ENCODE measurements at regions not wholly inside any gene's neighbourhood (a gene's known extent, or its start where the extent isn't known, plus 50 kb on each side); places are given as distances from the start of the nearest gene placed in this dataset.

- DNase-seq = no peak
Measured at GRCh38 chr4:110900213-110900769, 277.4 kb upstream of the PITX2 start.

GRCh38 chr4:110902500-110902899 is 279.6 kb upstream of the PITX2 start:
- DNase-seq = no peak

GRCh38 chr4:110904435-110905065 is 281.7 kb upstream of the PITX2 start:
- peak; percentile 78 for DNase-seq

GRCh38 chr4:110905367-110905766 is 282.5 kb upstream of the PITX2 start:
- DNase-seq = no peak

DNA sequence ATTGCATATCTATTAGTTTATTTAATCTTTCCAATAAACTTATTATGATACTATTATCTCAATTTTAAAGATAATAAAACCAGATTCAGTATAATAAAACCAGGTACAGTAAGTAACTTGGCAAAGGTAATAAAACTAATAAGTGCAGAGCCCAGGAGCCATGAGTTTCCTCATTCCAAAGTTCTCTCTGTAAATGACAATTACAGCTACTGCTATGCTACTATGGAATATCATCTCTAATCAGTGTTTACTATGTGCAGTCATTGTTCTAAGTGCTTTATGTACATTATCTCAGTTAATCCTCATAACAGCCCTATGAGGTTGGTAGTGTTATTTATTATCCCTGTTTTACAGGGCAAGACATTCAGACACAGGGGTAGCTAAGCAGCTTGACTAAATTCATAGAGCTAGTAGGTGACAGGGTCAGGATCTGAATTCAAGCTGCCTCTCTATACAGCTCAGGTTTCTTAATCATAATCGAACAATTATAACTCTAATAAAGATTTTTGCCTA is 285.0 kb upstream of the PITX2 start:
- no peak for DNase-seq

DNA sequence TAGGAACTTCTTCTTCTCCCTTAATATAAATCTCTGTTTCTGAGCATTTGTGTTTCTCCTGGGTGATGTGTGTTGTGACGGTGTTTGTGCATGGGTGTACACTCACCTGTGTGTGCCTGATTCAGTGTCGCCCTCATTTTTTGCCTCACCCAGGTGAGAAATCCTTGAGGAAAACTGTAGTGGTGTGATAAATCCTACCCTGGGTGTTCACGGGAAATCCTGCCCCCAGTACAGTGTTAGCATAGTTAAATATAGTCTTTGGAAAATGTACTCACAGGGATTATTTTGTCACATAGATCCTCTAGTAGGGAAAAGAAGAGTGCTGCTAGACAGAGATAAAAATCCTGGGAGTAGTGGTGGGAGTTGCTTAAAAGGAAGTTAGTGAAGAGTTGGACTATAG is 291.9 kb upstream of the PITX2 start:
- DNase-seq = no peak

- DNase-seq = no peak
Measured at GRCh38 chr4:110915301-110915700, 292.4 kb upstream of the PITX2 start.

- no peak for DNase-seq
Measured at GRCh38 chr4:110916505-110916904, 293.6 kb upstream of the PITX2 start.

DNA sequence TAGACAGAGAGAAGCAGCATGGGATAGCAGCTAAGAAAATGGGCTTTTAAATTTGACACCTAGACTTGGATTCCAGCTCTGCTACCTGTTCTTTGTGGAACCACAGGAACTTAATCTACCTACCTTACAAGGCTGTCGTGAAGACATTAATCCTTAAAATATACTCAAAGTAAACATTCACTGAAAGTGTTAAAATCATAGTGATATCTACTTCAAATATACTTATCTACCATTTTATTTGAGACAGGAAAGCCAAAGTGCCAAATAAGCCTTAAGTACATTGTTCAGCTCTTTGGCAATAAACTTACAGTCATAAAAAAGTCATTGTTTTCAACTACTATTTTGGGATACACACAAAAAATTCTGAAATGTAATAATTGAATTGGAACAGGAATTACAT is 295.0 kb upstream of the PITX2 start:
- DNase-seq = no peak

- DNase-seq = no peak
Measured at GRCh38 chr4:110920990-110921389, 298.1 kb upstream of the PITX2 start.

DNA sequence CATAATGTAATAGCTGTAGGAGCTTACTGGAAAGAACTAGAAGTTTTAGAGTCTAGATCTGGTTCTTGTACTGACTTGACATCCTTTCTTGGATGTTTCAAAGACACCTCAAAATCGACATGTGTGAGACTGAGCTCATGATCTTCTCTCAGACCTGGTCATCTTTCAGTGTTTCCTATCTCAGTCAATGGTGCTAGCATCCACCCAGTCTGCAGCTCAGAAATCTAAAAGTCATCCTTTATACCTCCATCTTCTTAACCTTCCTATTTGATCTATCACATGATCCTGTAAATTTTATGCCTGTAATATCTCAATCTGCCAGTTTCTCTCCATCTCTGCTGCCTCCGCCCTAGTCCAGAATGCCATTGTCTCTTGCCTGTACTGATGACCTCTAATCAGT is 301.9 kb upstream of the PITX2 start:
- no peak for DNase-seq

- no peak for DNase-seq
Measured at GRCh38 chr4:110926841-110927400, 304.0 kb upstream of the PITX2 start.

GRCh38 chr4:110933341-110933740 is 310.5 kb upstream of the PITX2 start:
- no peak for DNase-seq

DNA sequence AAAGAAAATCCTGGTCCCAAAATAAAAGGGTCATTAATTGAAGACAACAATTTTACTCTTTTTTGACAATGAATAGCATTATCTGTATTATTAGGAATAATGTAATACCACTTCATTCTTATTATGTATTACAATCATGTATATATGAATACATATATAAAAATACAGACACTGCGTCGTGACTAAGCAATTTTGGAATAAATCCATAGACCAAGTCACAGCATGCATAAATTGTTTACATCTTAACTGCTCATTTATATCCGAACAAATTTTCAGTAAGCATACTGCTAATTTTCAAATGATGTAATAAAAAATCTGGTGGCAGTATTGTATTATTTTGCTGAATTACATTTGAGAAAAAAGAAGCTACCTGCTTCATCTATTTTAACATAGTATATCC is 321.6 kb upstream of the PITX2 start:
- DNase-seq = no peak

GRCh38 chr4:110945600-110945999 is 322.7 kb upstream of the PITX2 start:
- no peak for DNase-seq

DNA sequence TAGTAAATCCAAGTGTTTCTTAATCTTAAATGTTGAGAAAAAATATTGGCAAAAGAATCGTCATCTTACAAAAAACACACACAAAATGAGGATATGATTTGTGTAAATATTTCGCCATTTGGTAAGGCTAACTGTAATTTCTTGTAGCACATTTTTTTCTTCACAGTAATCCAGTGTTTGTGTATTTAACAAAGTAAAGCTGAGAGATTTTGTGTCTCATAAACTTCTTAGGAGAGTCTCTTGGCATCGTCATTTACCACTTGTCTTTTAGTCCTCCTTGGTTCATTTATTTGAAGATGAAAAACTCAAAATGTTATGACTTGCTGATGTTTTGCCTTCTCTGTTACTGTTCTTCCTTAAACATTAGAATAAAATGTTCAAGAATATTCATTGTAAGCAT is 326.7 kb upstream of the PITX2 start:
- DNase-seq = no peak

- DNase-seq = no peak
Measured at GRCh38 chr4:110950731-110951130, 327.9 kb upstream of the PITX2 start.

GRCh38 chr4:110953191-110953590 is 330.3 kb upstream of the PITX2 start:
- DNase-seq = no peak

DNA sequence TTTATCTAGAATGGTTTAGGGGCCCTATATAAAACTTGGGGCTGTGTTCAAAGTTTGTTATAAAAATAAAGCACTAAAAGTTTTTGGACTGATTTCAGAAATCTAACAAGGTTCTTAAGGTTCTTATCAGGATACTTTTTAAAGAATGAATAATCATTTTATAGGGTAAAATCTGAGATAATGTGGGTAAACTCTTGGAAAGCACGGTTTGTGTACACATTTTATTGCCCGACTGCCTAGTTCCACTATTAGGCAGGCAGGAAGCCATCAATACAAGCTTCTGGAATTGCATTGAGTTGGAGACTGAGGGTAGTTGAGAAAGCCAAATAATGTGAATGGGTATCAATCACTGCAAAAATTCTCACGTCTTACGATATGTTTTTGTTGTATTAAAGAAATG is 331.0 kb upstream of the PITX2 start:
- no peak for DNase-seq

DNA sequence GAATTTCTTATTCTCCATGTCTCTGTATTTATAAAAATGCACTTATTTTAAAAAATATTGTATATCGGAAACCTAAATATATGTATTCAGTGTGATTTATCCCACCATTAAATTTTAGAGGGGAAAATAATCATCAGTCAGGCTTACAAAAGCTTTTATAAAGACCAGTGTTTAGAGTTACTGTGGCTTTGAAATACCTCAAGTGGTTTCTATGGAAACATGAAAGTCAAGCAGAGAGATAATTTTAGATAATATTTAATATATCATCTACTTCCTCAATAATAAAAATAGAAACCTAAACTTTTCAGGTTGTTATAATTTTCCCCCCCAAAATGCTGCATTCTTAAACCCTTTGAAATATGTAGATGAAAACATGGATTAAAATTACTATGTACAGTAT is 332.9 kb upstream of the PITX2 start:
- no peak for DNase-seq

GRCh38 chr4:110959041-110959643 is 336.3 kb upstream of the PITX2 start:
- peak; percentile 1 for DNase-seq

DNA sequence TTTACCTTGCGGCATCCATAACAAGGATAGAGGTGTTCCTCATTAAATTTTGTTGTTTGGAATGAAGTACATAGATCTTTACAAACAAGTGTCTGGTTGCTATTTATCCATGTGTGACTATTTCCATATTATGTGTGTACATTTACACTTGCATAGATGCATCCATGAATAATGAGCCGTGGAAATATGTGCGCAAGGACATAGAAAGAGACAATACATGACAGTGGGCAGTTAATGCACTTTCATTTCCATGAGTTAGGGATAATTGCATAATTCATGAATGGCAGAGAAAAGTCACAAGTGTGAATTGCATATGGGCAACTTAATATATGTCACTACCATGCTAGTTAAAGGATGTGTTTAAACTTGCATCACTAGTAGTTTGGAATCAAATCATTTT is 338.2 kb upstream of the PITX2 start:
- no peak for DNase-seq

GRCh38 chr4:110962616-110963015 is 339.7 kb upstream of the PITX2 start:
- DNase-seq = no peak

GRCh38 chr4:110963662-110964280 is 340.9 kb upstream of the PITX2 start:
- DNase-seq = no peak

Measured in COR-L47 (cell line).